Central memory CD8-positive, alpha-beta T cell (primary cell): ENCODE measurements at regions not wholly inside any gene's neighbourhood (a gene's known extent, or its start where the extent isn't known, plus 50 kb on each side); places are given as distances from the start of the nearest gene placed in this dataset.

Experiments
- ATAC-seq: fragments of 150-1000 bp; cut with Tn5 transposase; replicated peaks from 2 replicates; pipeline ENCODE4 v1.10.0; 2022; ENCODE audit warnings: mild to moderate bottlenecking, moderate FRiP score, moderate number of reproducible peaks; ENCODE audit not compliant: poor library complexity, severe bottlenecking; ENCODE audit errors: extremely low read depth
- DNase-seq, 2 donors: peaks; one replicate each; pipeline ENCODE4 v3.0.0; 2021; ENCODE audit warnings: low spot score in 2 of 2
- H3K27ac Mint-ChIP-seq: one replicate; pipeline ENCODE4 v1.8.0; 2022; ENCODE audit warnings: low read depth, mild to moderate bottlenecking, moderate library complexity, mixed read lengths
- H3K27me3 Mint-ChIP-seq: one replicate; pipeline ENCODE4 v1.8.0; 2022; ENCODE audit warnings: mixed read lengths
- H3K36me3 Mint-ChIP-seq: one replicate; pipeline ENCODE4 v1.8.0; 2022; ENCODE audit warnings: mild to moderate bottlenecking, moderate library complexity, mixed read lengths; ENCODE audit not compliant: insufficient read depth
- H3K4me1 Mint-ChIP-seq: one replicate; pipeline ENCODE4 v1.8.0; 2022; ENCODE audit warnings: mixed read lengths
- H3K4me3 Mint-ChIP-seq: one replicate; pipeline ENCODE4 v1.8.0; 2022; ENCODE audit warnings: mild to moderate bottlenecking, moderate library complexity, mixed read lengths
- H3K9me3 Mint-ChIP-seq: one replicate; pipeline ENCODE4 v1.8.0; 2022; ENCODE audit warnings: mixed read lengths

DNA sequence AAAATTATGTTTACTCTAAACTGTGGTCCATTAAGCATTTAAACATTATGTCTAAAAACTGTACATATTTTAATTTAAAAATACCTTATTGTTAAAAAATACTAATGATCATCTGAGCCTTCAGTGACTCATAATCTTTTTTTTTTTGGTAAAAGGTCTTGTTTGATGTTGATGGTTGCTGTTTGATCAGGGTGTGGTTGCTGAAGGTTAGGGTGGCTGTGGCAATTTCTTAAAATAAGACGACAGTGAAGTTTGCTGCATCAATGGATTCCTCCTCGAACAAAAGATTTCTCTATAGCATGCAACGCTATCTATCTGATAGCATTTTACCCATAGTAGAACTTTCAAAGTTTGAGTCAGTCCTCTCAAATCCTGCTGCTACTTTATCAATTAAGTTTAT lies 180.0 kb upstream of the AHR start:
- Mint-ChIP-seq H3K27ac (no peak overlapping the region), H3K9me3 (no peaks in the 10 kb centered on the region), H3K27me3 (no peaks in the 10 kb centered on the region), H3K36me3 (no peaks in the 10 kb centered on the region), H3K4me1 (no peaks in the 10 kb centered on the region), H3K4me3 (no peak overlapping the region)
- ATAC-seq (no peak), DNase-seq (no peak)

GRCh38 chr7:17120756-17121155 lies 177.7 kb upstream of the AHR start:
- Mint-ChIP-seq H3K27ac (no peak overlapping the region), H3K9me3 (no peaks in the 10 kb centered on the region), H3K36me3 (no peaks in the 10 kb centered on the region), H3K27me3 (no peaks in the 10 kb centered on the region), H3K4me1 (no peaks in the 10 kb centered on the region), H3K4me3 (no peak overlapping the region)
- DNase-seq: no peak
- ATAC-seq: no peak

DNA sequence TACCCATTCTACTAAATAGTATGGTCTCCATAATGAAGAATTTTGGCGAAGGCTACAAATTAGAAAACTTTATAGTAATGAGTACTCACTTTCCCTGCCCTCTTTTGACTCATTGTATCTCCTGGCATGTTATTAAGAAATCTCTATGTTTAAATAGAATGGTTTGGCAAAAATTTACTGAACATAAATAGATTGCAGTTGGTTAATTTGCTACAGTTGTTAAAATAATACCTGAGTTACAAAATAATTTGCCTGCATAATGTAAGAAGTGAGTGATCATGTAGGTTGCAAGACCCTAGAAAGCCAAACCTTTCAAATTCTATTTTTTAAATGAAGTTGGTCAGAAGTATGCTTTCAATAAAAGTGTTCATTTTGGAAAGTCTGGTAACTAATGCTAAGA lies 176.8 kb upstream of the AHR start:
- Mint-ChIP-seq H3K4me3 (no peak overlapping the region), H3K27ac (no peak overlapping the region), H3K9me3 (no peaks in the 10 kb centered on the region), H3K4me1 (no peaks in the 10 kb centered on the region), H3K27me3 (no peaks in the 10 kb centered on the region), H3K36me3 (no peaks in the 10 kb centered on the region)
- ATAC-seq (no peak), DNase-seq (no peak)

GRCh38 chr7:17123020-17123419 lies 175.4 kb upstream of the AHR start:
- DNase-seq: no peak

DNA sequence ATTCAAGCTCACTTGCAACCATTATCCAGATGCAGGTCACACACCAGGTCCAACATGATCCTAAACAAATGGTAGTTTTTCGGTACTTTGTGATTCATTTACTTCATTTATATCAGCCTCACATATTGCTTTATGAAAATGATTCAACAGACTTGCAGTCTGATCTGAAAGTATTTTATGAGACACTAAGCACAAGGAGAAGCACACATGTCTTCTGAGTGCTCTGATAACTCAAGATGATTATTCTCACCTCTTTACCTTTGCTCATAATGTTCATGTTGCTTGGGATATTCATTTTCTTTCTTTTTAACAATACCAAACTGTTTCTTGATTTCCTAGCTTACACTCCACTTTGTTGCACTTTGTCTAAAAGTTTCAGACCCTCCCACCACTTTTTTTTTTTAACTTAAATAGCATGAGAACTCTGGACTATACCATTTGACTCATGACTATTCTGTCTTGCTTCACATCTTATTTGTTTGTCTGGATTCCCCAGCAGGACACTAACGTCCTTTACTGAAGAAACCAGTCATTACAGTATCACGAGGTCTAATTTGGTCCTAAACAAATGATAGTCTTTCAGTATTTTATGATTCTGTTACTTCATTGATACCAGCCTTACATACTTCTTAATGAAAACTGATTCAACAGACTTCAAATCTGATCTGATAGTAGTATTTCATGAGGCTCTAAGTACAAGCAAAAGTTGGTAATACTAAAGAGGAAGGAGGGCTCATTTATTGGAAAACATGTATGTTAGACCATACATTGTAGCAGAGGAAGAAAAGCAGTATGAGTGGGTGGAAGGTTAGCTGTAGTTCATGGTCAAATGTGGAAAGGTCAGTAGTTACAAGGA lies 171.8 kb upstream of the AHR start:
- ATAC-seq (no peak), DNase-seq (no peak)
- Mint-ChIP-seq H3K36me3 (no peaks in the 10 kb centered on the region), H3K27ac (no peak overlapping the region), H3K4me3 (no peak overlapping the region), H3K9me3 (no peaks in the 10 kb centered on the region), H3K4me1 (no peaks in the 10 kb centered on the region), H3K27me3 (no peaks in the 10 kb centered on the region)

More at GRCh38 chr7:17123020-17123419, 175.4 kb upstream of the AHR start:
- Mint-ChIP-seq H3K9me3 (no peaks in the 10 kb centered on the region), H3K27ac (no peak overlapping the region), H3K36me3 (no peaks in the 10 kb centered on the region), H3K4me3 (no peak overlapping the region), H3K4me1 (no peaks in the 10 kb centered on the region), H3K27me3 (no peaks in the 10 kb centered on the region)
- ATAC-seq: no peak

DNA sequence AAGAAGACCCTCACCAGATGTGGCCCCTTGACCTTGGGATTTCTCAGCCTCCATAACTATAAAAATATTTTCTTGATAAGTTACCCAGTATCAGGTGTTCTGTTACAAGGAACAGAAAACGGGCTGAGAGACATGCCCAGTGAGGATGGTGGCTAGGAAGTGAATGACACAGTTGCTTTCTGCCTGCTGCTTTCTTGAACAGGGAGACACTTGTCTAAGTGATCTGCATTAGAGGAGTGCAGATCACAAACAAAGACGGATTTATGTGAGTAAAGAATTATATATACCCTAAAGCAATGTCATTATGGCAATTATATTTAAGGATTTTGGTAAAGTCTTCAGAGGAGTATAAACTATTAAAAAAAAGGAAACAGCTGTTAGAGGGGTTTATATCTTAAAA lies 169.2 kb upstream of the AHR start:
- Mint-ChIP-seq H3K4me3 (no peak overlapping the region), H3K4me1 (no peaks in the 10 kb centered on the region), H3K27me3 (no peaks in the 10 kb centered on the region), H3K27ac (no peak overlapping the region), H3K9me3 (no peaks in the 10 kb centered on the region), H3K36me3 (no peaks in the 10 kb centered on the region)
- DNase-seq: no peak
- ATAC-seq: no peak

DNA sequence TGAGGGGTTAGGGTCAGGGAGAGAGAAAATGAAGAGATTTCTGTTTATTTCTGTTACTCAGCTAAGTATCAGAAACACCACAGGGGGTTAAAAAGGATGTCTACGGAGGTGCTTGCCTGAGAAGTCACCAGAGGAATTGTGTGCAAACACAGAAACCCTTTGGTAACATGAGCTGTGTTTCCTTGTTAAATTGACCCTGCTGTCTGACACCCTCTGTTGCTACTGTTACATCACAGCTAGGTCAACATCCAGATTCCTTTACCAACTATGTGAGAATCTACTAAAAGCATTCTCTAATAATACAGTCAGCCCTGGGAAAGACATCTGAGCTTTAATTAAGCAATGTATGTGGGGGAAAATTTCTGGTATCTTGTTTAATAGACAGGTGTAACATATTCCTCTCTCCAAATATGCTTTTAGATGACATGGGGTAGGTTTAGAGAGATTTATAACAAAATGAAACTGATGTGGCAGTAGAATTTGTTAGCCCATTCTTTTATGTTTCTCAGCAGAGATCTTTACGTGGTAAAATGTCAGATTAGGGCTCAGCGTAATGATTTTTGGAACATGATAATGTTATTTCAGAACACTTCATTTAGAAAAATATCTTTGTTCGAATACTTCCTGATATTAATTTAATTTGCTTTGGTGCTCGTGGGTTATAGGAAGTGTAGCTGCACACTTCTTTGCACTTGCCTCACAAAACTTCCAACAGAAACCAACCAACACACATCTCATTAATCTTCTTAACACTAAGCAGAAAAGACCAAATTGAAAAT lies 168.0 kb upstream of the AHR start:
- no peaks in the 10 kb centered on the region for H3K27me3 Mint-ChIP-seq
- no peak overlapping the region for H3K27ac Mint-ChIP-seq
- H3K4me3 Mint-ChIP-seq: no peak overlapping the region
- no peaks in the 10 kb centered on the region for H3K4me1 Mint-ChIP-seq
- no peaks in the 10 kb centered on the region for H3K36me3 Mint-ChIP-seq
- no peaks in the 10 kb centered on the region for H3K9me3 Mint-ChIP-seq
- DNase-seq (no peak), ATAC-seq (no peak)

DNA sequence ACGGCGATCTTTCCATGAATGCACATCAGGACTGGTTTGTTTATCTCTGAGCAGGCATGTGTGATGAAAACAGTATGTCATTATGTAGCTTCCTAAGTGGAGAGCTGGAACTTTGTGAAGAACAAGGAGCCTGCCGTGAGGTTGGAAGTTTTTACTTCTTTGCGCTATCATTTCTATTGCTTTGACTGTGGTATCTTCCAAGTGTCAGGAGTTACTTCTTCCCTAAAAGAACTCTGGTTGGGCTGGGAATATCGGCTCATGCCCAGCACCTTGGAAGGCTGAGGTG lies 167.4 kb upstream of the AHR start:
- ATAC-seq (no peak), DNase-seq (no peak)
- Mint-ChIP-seq H3K36me3 (no peaks in the 10 kb centered on the region), H3K4me1 (no peaks in the 10 kb centered on the region), H3K4me3 (no peak overlapping the region), H3K27me3 (no peaks in the 10 kb centered on the region), H3K9me3 (no peaks in the 10 kb centered on the region), H3K27ac (no peak overlapping the region)

- ATAC-seq (no peak), DNase-seq (no peak)
- H3K9me3 Mint-ChIP-seq: no peaks in the 10 kb centered on the region
- H3K4me1 Mint-ChIP-seq: no peaks in the 10 kb centered on the region
- no peaks in the 10 kb centered on the region for H3K36me3 Mint-ChIP-seq
- H3K27ac Mint-ChIP-seq: no peak overlapping the region
- H3K4me3 Mint-ChIP-seq: no peak overlapping the region
- H3K27me3 Mint-ChIP-seq: no peaks in the 10 kb centered on the region
Observed at GRCh38 chr7:17131983-17132655, 166.3 kb upstream of the AHR start.

DNA sequence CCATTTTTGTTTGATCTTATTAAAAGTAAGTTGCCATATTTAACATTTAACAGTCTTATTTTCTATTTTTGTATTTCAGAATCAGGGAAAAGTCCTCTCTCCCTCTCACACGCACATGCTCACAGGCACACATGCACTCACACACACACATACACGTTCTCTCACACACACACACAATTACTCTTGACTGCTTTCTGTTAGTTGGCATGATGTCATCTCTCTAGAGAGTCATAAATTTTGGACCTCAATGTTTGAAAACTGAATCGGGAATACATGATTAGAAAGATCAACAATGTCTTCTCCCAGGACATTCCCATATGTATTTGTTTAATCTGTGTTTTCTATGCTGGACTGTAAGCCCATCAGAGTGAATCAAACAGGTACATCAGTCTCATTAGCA lies 165.7 kb upstream of the AHR start:
- no peaks in the 10 kb centered on the region for H3K36me3 Mint-ChIP-seq
- no peak overlapping the region for H3K27ac Mint-ChIP-seq
- H3K27me3 Mint-ChIP-seq: no peaks in the 10 kb centered on the region
- H3K9me3 Mint-ChIP-seq: no peaks in the 10 kb centered on the region
- no peak overlapping the region for H3K4me3 Mint-ChIP-seq
- ATAC-seq: no peak
- no peaks in the 10 kb centered on the region for H3K4me1 Mint-ChIP-seq
- no peak for DNase-seq

DNA sequence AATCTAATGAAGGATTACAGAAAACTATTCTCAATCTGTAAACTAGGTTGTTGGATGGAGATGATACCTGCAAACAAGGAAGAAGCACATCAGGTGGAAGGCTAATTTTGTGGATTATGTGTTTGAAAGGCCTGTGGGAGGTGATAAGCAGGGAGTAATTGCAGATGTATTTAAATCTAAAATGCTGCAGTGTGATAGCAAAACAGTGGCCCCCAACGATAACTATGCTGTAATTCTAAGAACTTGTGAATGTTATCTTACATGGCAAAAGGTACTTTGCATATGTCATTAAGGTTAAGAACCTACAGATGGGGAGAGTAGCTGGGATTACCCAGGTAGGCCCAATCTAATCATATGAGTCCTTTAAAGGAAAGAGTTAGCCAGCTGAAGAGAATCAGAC lies 164.5 kb upstream of the AHR start:
- DNase-seq (no peak), ATAC-seq (no peak)
- no peaks in the 10 kb centered on the region for H3K9me3 Mint-ChIP-seq
- H3K4me1 Mint-ChIP-seq: peaks cover 7% of the 10 kb centered on the region
- no peaks in the 10 kb centered on the region for H3K27me3 Mint-ChIP-seq
- H3K36me3 Mint-ChIP-seq: peaks cover 1% of the 10 kb centered on the region
- H3K27ac Mint-ChIP-seq: no peak overlapping the region
- no peak overlapping the region for H3K4me3 Mint-ChIP-seq

DNA sequence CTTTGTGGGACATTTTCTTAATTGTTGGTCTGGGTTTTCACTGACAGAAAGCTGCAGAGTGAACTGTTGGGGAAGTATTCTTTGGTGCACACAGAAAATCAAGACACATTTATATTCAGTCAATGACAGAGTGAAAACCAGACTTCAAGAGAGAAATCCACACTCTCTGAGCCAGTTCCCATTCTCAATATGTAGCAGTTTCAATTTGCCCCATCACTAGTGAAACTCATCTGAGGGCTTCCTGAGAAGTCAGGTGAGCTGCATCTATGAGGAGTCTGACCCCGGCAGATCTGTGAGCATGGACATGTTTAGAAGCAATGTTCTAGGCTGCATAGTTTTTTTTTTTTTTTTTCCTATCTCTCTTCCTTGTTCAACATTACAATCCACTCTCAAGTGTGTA lies 163.7 kb upstream of the AHR start:
- no peak overlapping the region for H3K4me3 Mint-ChIP-seq
- peaks cover 1% of the 10 kb centered on the region for H3K36me3 Mint-ChIP-seq
- H3K9me3 Mint-ChIP-seq: no peaks in the 10 kb centered on the region
- no peaks in the 10 kb centered on the region for H3K27me3 Mint-ChIP-seq
- no peak overlapping the region for H3K27ac Mint-ChIP-seq
- ATAC-seq (no peak), DNase-seq (no peak)
- peaks cover 14% of the 10 kb centered on the region for H3K4me1 Mint-ChIP-seq

GRCh38 chr7:17136126-17136525 lies 162.3 kb upstream of the AHR start:
- Mint-ChIP-seq H3K4me3 (no peak overlapping the region), H3K36me3 (peaks cover 1% of the 10 kb centered on the region), H3K9me3 (no peaks in the 10 kb centered on the region), H3K27me3 (no peaks in the 10 kb centered on the region), H3K4me1 (peaks cover 14% of the 10 kb centered on the region), H3K27ac (no peak overlapping the region)
- DNase-seq (no peak), ATAC-seq (no peak)
